HCT116 (cell line): ENCODE measurements at regions not wholly inside any gene's neighbourhood (a gene's known extent, or its start where the extent isn't known, plus 50 kb on each side); places are given as distances from the start of the nearest gene placed in this dataset.

Experiments used
- ATAC-seq: fragments of 200-7000 bp; cut with Tn5 transposase; 2 replicates; pipeline ENCODE4 v1.9.1; 2020; ENCODE audit warnings: mild to moderate bottlenecking, moderate library complexity
- BruUV-seq: library from RNA; stranded (reverse); fragments of 400-500 nt; replicated peaks from 2 replicates; lab custom pipeline; 2021; lab: Mats Ljungman, UMichigan
- CTCF ChIA-PET: fragments of 300-600 bp; sonication (Branson Sonifier 250); formaldehyde crosslinking; loops from one replicate; lab custom pipeline; 2021; ENCODE audit warnings: antibody characterized with exemption; lab: Charles Lee
- POLR2A ChIA-PET: fragments of 300-600, 350-600 bp; sonication (Branson Sonifier 250); formaldehyde crosslinking; loops from one replicate; lab custom pipeline; 2021; ENCODE audit warnings: antibody characterized with exemption; lab: Charles Lee
- RAD21 ChIA-PET, 2 experiments: fragments of 300-600 bp; sonication (Branson Sonifier 250); formaldehyde crosslinking; loops; one replicate each; lab custom pipeline; 2023; ENCODE audit warnings: low total read pairs in 2 of 2; ENCODE audit not compliant: uncharacterized antibody in 2 of 2, unreplicated experiment in 2 of 2, low non-redundant PET in 1 of 2; lab: Charles Lee
- DNase-seq: peaks from one replicate; pipeline ENCODE4 v3.0.0-alpha.2; 2010; ENCODE audit warnings: low read depth, low spot score
- H2AFZ ChIP-seq: fragments of 200-600 bp; shearing (Covaris generic), sonication (generic); 2 replicates; pipeline ENCODE4 v1.6.1; 2017; ENCODE audit warnings: low read depth, mixed run types, mixed read lengths, antibody characterized with exemption, low read length; ENCODE audit not compliant: poor library complexity, severe bottlenecking
- H3K27ac ChIP-seq: 2 replicates; pipeline ENCODE4 v1.5.1; 2012; ENCODE audit warnings: low read depth, low read length
- H3K27me3 ChIP-seq: fragments of 200-600 bp; sonication (generic); 2 replicates; pipeline ENCODE4 v1.6.1; 2016; ENCODE audit warnings: mixed run types, low read length, mixed read lengths; ENCODE audit not compliant: insufficient read depth
- H3K36me3 ChIP-seq, 2 experiments: fragments of 200-500 bp in 1 of 2; fragments of 200-600 bp in 1 of 2; sonication (Bioruptor generic) in 1 of 2; sonication (generic) in 1 of 2; 2 replicates each; pipeline versions ENCODE4 v1.5.1 to v1.6.1; 2014 to 2016; ENCODE audit warnings: low read length in 2 of 2, inconsistent platforms in 1 of 2, mixed read lengths in 1 of 2, mixed run types in 1 of 2; ENCODE audit not compliant: insufficient read depth in 2 of 2, control insufficient read depth in 1 of 2
- H3K4me1 ChIP-seq, 2 experiments: fragments of 200-600 bp in 1 of 2; sonication (generic) in 1 of 2; 2 replicates each; pipeline versions ENCODE4 v1.5.1 to v1.6.1; 2012 to 2017; ENCODE audit warnings: low read length in 2 of 2, inconsistent platforms in 1 of 2, mild to moderate bottlenecking in 1 of 2, mixed read lengths in 1 of 2, mixed run types in 1 of 2, moderate library complexity in 1 of 2; ENCODE audit not compliant: insufficient read depth in 2 of 2, control insufficient read depth in 1 of 2
- H3K4me2 ChIP-seq: fragments of 200-600 bp; sonication (generic); 2 replicates; pipeline ENCODE4 v1.6.1; 2017; ENCODE audit warnings: mixed run types, low read length, mixed read lengths
- H3K4me3 ChIP-seq, 2 experiments: fragments of 200-600 bp in 1 of 2; sonication (generic) in 1 of 2; replicated peaks in 1 of 2; 2 replicates each; pipeline ENCODE4 v1.5.1; 2011 to 2016; ENCODE audit warnings: low read length in 2 of 2, control low read depth in 1 of 2, low read depth in 1 of 2, mild to moderate bottlenecking in 1 of 2, mixed read lengths in 1 of 2, mixed run types in 1 of 2
- H3K79me2 ChIP-seq: fragments of 200-600 bp; sonication (generic); 2 replicates; pipeline ENCODE4 v1.6.1; 2017; ENCODE audit warnings: mild to moderate bottlenecking, mixed run types, low read length, moderate library complexity, mixed read lengths; ENCODE audit not compliant: insufficient read depth
- H3K9ac ChIP-seq: fragments of 200-600 bp; sonication (generic); 2 replicates; pipeline ENCODE4 v1.6.1; 2016; ENCODE audit warnings: low read length, mixed read lengths
- H3K9me2 ChIP-seq: fragments of 200-600 bp; sonication (generic), shearing (Covaris generic); 2 replicates; pipeline ENCODE4 v1.6.1; 2017; ENCODE audit warnings: mixed run types, mild to moderate bottlenecking, moderate library complexity; ENCODE audit not compliant: insufficient read depth
- H3K9me3 ChIP-seq, 2 experiments: fragments of 200-500 bp in 1 of 2; fragments of 200-600 bp in 1 of 2; sonication (Bioruptor generic) in 1 of 2; sonication (generic) in 1 of 2; 2 replicates each; pipeline ENCODE4 v1.6.1; 2014 to 2017; ENCODE audit warnings: low read length in 2 of 2, mixed read lengths in 2 of 2, inconsistent platforms in 1 of 2, low read depth in 1 of 2, mild to moderate bottlenecking in 1 of 2, mixed run types in 1 of 2, moderate library complexity in 1 of 2; ENCODE audit not compliant: control insufficient read depth in 1 of 2, insufficient read depth in 1 of 2
- H4K20me1 ChIP-seq: fragments of 200-600 bp; sonication (generic), shearing (Covaris generic); 2 replicates; pipeline ENCODE4 v1.6.1; 2017; ENCODE audit warnings: mixed run types, mild to moderate bottlenecking, moderate library complexity; ENCODE audit not compliant: insufficient read depth
- ATF3 ChIP-seq: IDR thresholded peaks from 2 replicates; pipeline ENCODE4 v1.6.1; 2012
- ELF1 ChIP-seq: IDR thresholded peaks from 2 replicates; pipeline ENCODE4 v1.6.1; 2012; ENCODE audit warnings: low read depth, borderline replicate concordance
- EZH2 ChIP-seq: fragments of 200-600 bp; sonication (generic); IDR thresholded peaks from 2 replicates; pipeline ENCODE4 v1.6.1; 2017; ENCODE audit warnings: antibody characterized with exemption, mixed run types
- EZH2phosphoT487 ChIP-seq: fragments of 200-600 bp; IDR thresholded peaks from 2 replicates; pipeline ENCODE4 v1.6.1; 2018; ENCODE audit warnings: antibody characterized with exemption, borderline replicate concordance
- JUND ChIP-seq: IDR thresholded peaks from 2 replicates; pipeline ENCODE4 v1.6.1; 2012
- POLR2A ChIP-seq: IDR thresholded peaks from 2 replicates; pipeline ENCODE4 v1.7.0; 2011; ENCODE audit warnings: borderline replicate concordance; ENCODE audit not compliant: insufficient read depth, insufficient read length; ENCODE audit errors: extremely low read depth
- POLR2AphosphoS5 ChIP-seq: IDR thresholded peaks from 2 replicates; pipeline ENCODE4 v1.6.1; 2011; ENCODE audit warnings: mild to moderate bottlenecking, low read depth, low read length, moderate library complexity
- RAD21 ChIP-seq: IDR thresholded peaks from 2 replicates; pipeline ENCODE4 v1.6.1; 2012; ENCODE audit warnings: low read depth, mild to moderate bottlenecking
- REST ChIP-seq: IDR thresholded peaks from 2 replicates; pipeline ENCODE4 v1.6.1; 2012; ENCODE audit warnings: low read depth
- SIN3A ChIP-seq: IDR thresholded peaks from 2 replicates; pipeline ENCODE4 v1.6.1; 2012; ENCODE audit warnings: low read depth
- SP1 ChIP-seq: IDR thresholded peaks from 2 replicates; pipeline ENCODE4 v1.6.1; 2012; ENCODE audit warnings: low read depth
- SRF ChIP-seq: IDR thresholded peaks from 2 replicates; pipeline ENCODE4 v1.6.1; 2012; ENCODE audit warnings: low read depth
- TCF7L2 ChIP-seq: IDR thresholded peaks from 2 replicates; pipeline ENCODE4 v1.7.0; 2011; ENCODE audit warnings: borderline replicate concordance, inconsistent platforms; ENCODE audit not compliant: insufficient read depth, insufficient read length; ENCODE audit errors: extremely low read depth
- YY1 ChIP-seq: IDR thresholded peaks from 2 replicates; pipeline ENCODE4 v1.6.1; 2011; ENCODE audit warnings: low read length, low read depth, moderate library complexity, mild to moderate bottlenecking; ENCODE audit not compliant: insufficient replicate concordance; ENCODE audit errors: extremely low read depth
- ZFX ChIP-seq: fragments of 450-650 bp; IDR thresholded peaks from 2 replicates; pipeline ENCODE4 v1.6.1; 2017
- ZNF274 ChIP-seq: fragments of 200-500 bp; sonication (Bioruptor generic); IDR thresholded peaks from 2 replicates; pipeline ENCODE4 v1.6.1; 2014; ENCODE audit warnings: mild to moderate bottlenecking, low read depth, low read length, inconsistent platforms
- intact Hi-C: fragments of 100-400 bp; cut with micrococcal nuclease; formaldehyde crosslinking; loops from 2 replicates; pipeline ENCODE4 v1.10.0; 2022
- TF ChIP-seq, protein P1 (sequence below): IDR thresholded peaks from 2 replicates; pipeline ENCODE4 v1.6.1; 2012

GRCh38 chr14:98503086-98503815, 768.7 kb downstream of the BCL11B start:
- intact Hi-C loops: no loop called here
- TF ChIP-seq POLR2A (no peak), TCF7L2 (no peak), ELF1 (no peak), SRF (no peak), ZNF274 (no peak), SP1 (no peak), EZH2 (no peak), ZFX (no peak), ATF3 (no peak), SIN3A (no peak), RAD21 (no peak), POLR2AphosphoS5 (no peak), EZH2phosphoT487 (no peak)
- ATAC-seq (no peak), DNase-seq (no peak)
- Histone ChIP-seq H3K27me3 (no peaks in the 10 kb centered on the region), H3K9ac (no peak overlapping the region), H3K4me2 (no peak overlapping the region), H3K9me3 (no peaks in the 10 kb centered on the region), H3K27ac (no peak overlapping the region), H3K4me1 (no peaks in the 10 kb centered on the region), H3K36me3 (no peaks in the 10 kb centered on the region), H2AFZ (no peak overlapping the region), H3K4me3 (no peak overlapping the region), H3K79me2 (no peaks in the 10 kb centered on the region), H4K20me1 (no peaks in the 10 kb centered on the region), H3K9me2 (no peaks in the 10 kb centered on the region)
- ChIA-PET CTCF (no interaction called here), RAD21 (no interaction called here), POLR2A (no interaction called here)
- no TSS peak for BruUV-seq

- H3K9me2 ChIP-seq: no peaks in the 10 kb centered on the region
- intact Hi-C loops: no loop called here
- H3K36me3 ChIP-seq: no peaks in the 10 kb centered on the region
- no peaks in the 10 kb centered on the region for H3K9me3 ChIP-seq
- CTCF ChIA-PET: no interaction called here
- no peak overlapping the region for H3K4me2 ChIP-seq
- no peak overlapping the region for H3K27ac ChIP-seq
- RAD21 ChIA-PET: no interaction called here
- no peaks in the 10 kb centered on the region for H4K20me1 ChIP-seq
- no peak overlapping the region for H2AFZ ChIP-seq
- no peaks in the 10 kb centered on the region for H3K4me1 ChIP-seq
- no TSS peak for BruUV-seq
- DNase-seq (no peak), ATAC-seq (no peak)
- H3K9ac ChIP-seq: no peak overlapping the region
- POLR2A ChIA-PET: no interaction called here
- H3K79me2 ChIP-seq: no peaks in the 10 kb centered on the region
- H3K27me3 ChIP-seq: no peaks in the 10 kb centered on the region
- H3K4me3 ChIP-seq: no peak overlapping the region
- TF ChIP-seq, protein P1, sequence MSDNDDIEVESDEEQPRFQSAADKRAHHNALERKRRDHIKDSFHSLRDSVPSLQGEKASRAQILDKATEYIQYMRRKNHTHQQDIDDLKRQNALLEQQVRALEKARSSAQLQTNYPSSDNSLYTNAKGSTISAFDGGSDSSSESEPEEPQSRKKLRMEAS: no peak
- TF ChIP-seq SP1 (no peak), ATF3 (no peak), POLR2AphosphoS5 (no peak), EZH2phosphoT487 (no peak), ZFX (no peak), YY1 (no peak), REST (no peak), RAD21 (no peak), EZH2 (no peak), JUND (no peak)
These were observed 764.7 kb downstream of the BCL11B start for GRCh38 chr14:98507264-98507663.
